ENCODE measurements at regions not wholly inside any gene's neighbourhood (a gene's known extent, or its start where the extent isn't known, plus 50 kb on each side); places are given as distances from the start of the nearest gene placed in this dataset.

GRCh38 chr12:46960681-46961080 is 118.7 kb upstream of the PCED1B start:
- Histone ChIP-seq H3K36me3 (replicated peaks in 1 of 2; ENCODE audit: control insufficient read depth in 1 of 2, insufficient read depth in 2 of 2, low read length in 2 of 2) (no peaks in the 10 kb centered on the region), H2AFZ (ENCODE audit: insufficient read depth, low read depth, low read length, poor library complexity, severe bottlenecking) (no peak overlapping the region), H3K27me3 (ENCODE audit: control insufficient read depth in 2 of 2, insufficient read depth in 2 of 2, low read length in 2 of 2) (no peaks in the 10 kb centered on the region), H3K4me2 (replicated peaks; ENCODE audit: extremely low read depth, low read length, poor library complexity, severe bottlenecking) (no peak overlapping the region), H3K4me3 (replicated peaks in 1 of 3; ENCODE audit: low read depth in 2 of 3, low read length in 3 of 3) (no peak overlapping the region), H3K79me2 (ENCODE audit: insufficient read depth, low read length) (no peaks in the 10 kb centered on the region), H3K4me1 (ENCODE audit: control insufficient read depth in 1 of 2, insufficient read depth in 2 of 2, low read length in 2 of 2) (peaks cover 5 to 16% of the 10 kb centered on the region in 2 donors), H4K20me1 (ENCODE audit: insufficient read depth, low read length) (no peaks in the 10 kb centered on the region), H3K9ac (ENCODE audit: insufficient read depth, low read length, poor library complexity, severe bottlenecking) (no peak overlapping the region), H3K27ac (ENCODE audit: low read depth in 1 of 2, low read length in 2 of 2) (no peak overlapping the region), H3K9me3 (replicated peaks in 1 of 2; ENCODE audit: control insufficient read depth in 1 of 2, insufficient read depth in 1 of 2, low read length in 2 of 2) (no peaks in the 10 kb centered on the region)
- peaks cover 2 to 5% (median 3%) of the 10 kb centered on the region in 3 donors for H3K27me3 Mint-ChIP-seq (ENCODE audit: low read depth in 3 of 3)
- H3K27ac Mint-ChIP-seq: no peak overlapping the region
- no peak for DNase-seq
- H3K4me3 Mint-ChIP-seq: no peak overlapping the region
- H3K4me1 Mint-ChIP-seq: peaks cover 17% of the 10 kb centered on the region
- no peaks in the 10 kb centered on the region for H3K36me3 Mint-ChIP-seq
- intact Hi-C loops (cut with micrococcal nuclease): no loop called here
- TF ChIP-seq CTCF (IDR thresholded peaks at IDR 0.05): no peak
- WGBS (ENCODE audit: insufficient coverage): 100% methylated on average over 1 of the region's 4 CpGs
- no peaks in the 10 kb centered on the region for H3K9me3 Mint-ChIP-seq

GRCh38 chr12:46963191-46963590 is 116.2 kb upstream of the PCED1B start:
- intact Hi-C loops (cut with micrococcal nuclease): no loop called here
- H3K4me1 Mint-ChIP-seq: peaks cover 5% of the 10 kb centered on the region
- H3K27me3 Mint-ChIP-seq (ENCODE audit: low read depth in 3 of 3): peaks cover 2 to 5% (median 3%) of the 10 kb centered on the region in 3 donors

More at GRCh38 chr12:46963191-46963590, 116.2 kb upstream of the PCED1B start:
- Mint-ChIP-seq H3K27ac (no peak overlapping the region), H3K36me3 (no peaks in the 10 kb centered on the region), H3K4me3 (no peak overlapping the region), H3K9me3 (no peaks in the 10 kb centered on the region)
- 100% methylated on average over 1 of the region's 1 CpG for WGBS (ENCODE audit: insufficient coverage)
- H3K36me3 ChIP-seq (replicated peaks in 1 of 2; ENCODE audit: control insufficient read depth in 1 of 2, insufficient read depth in 2 of 2, low read length in 2 of 2): no peaks in the 10 kb centered on the region
- TF ChIP-seq CTCF (IDR thresholded peaks at IDR 0.05): no peak
- no peak overlapping the region for H3K4me3 ChIP-seq (replicated peaks in 1 of 3; ENCODE audit: low read depth in 2 of 3, low read length in 3 of 3)
- peaks cover 0 to 6% of the 10 kb centered on the region in 2 donors for H3K4me1 ChIP-seq (ENCODE audit: control insufficient read depth in 1 of 2, insufficient read depth in 2 of 2, low read length in 2 of 2)
- H3K9ac ChIP-seq (ENCODE audit: insufficient read depth, low read length, poor library complexity, severe bottlenecking): no peak overlapping the region
- H3K4me2 ChIP-seq (replicated peaks; ENCODE audit: extremely low read depth, low read length, poor library complexity, severe bottlenecking): no peak overlapping the region
- H4K20me1 ChIP-seq (ENCODE audit: insufficient read depth, low read length): no peaks in the 10 kb centered on the region
- no peak for DNase-seq
- H3K9me3 ChIP-seq (replicated peaks in 1 of 2; ENCODE audit: control insufficient read depth in 1 of 2, insufficient read depth in 1 of 2, low read length in 2 of 2): no peaks in the 10 kb centered on the region
- no peaks in the 10 kb centered on the region for H3K79me2 ChIP-seq (ENCODE audit: insufficient read depth, low read length)
- H3K27me3 ChIP-seq (ENCODE audit: control insufficient read depth in 2 of 2, insufficient read depth in 2 of 2, low read length in 2 of 2): no peaks in the 10 kb centered on the region
- H2AFZ ChIP-seq (ENCODE audit: insufficient read depth, low read depth, low read length, poor library complexity, severe bottlenecking): no peak overlapping the region
- no peak overlapping the region for H3K27ac ChIP-seq (ENCODE audit: low read depth in 1 of 2, low read length in 2 of 2)

Measured in CD14-positive monocyte (primary cell).